ENCODE measurements at regions not wholly inside any gene's neighbourhood (a gene's known extent, or its start where the extent isn't known, plus 50 kb on each side); places are given as distances from the start of the nearest gene placed in this dataset.
"Not testable (repeated sequence)": the region's sequence is repeated elsewhere in the genome, so short reads cannot be mapped to it uniquely, and the experiment has no call there.

DNA sequence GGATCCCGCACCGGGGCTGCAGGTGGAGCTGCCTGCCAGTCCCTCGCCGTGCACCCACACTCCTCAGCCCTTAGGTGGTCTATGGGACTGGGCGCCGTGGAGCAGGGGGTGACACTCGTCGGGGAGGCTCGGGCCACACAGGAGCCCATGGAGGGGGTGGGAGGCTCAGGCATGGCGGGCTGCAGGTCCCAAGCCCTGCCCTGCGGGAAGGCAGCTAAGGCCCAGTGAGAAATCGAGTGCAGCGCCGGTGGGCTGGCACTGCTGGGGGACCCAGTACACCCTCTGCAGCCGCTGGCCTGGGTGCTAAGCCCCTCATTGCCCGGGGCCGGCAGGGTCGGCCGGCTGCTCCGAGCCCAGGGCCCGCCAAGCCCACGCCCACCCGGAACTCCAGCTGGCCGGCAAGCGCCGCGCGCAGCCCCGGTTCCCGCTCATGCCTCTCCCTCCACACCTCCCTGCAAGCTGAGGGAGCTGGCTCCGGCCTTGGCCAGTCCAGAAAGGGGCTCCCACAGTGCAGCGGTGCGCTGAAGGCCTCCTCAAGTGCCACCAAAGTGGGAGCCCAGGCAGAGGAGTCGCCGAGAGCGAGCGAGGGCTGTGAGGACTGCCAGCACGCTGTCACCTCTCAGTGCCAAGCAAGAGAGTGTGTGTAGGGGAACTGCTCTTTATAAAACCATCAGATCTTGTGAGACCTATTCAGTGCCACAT lies 845.1 kb downstream of the CDH18 start:
- DNase-seq (ENCODE audit: low read depth, low spot score); dilution Hi-C loops (cut with MboI; ENCODE audit: extremely low pct_ligation_motif_present, low sequenced_read_pairs); H2AFZ ChIP-seq (ENCODE audit: control insufficient read depth, low read length); H3K4me1 ChIP-seq (ENCODE audit: control insufficient read depth, extremely low read depth, insufficient read depth, low read length); H3K9me3 ChIP-seq (ENCODE audit: control insufficient read depth, low read depth, low read length); H3K9me1 ChIP-seq (ENCODE audit: control insufficient read depth, extremely low read depth, insufficient read depth, low read length); FAIRE-seq; H3K4me2 ChIP-seq (ENCODE audit: control insufficient read depth, extremely low read depth, insufficient read depth, low read depth, low read length); H3K36me3 ChIP-seq (ENCODE audit: control insufficient read depth in 2 of 2, extremely low read depth in 1 of 2, insufficient read depth in 2 of 2, low read length in 2 of 2); H4K20me1 ChIP-seq (ENCODE audit: control insufficient read depth, extremely low read depth, insufficient read depth, low read length); H3K27ac ChIP-seq (ENCODE audit: control insufficient read depth, insufficient read depth, low read length); H3K9ac ChIP-seq (ENCODE audit: control insufficient read depth, extremely low read depth, insufficient read depth, low read length); H3K27me3 ChIP-seq (ENCODE audit: control insufficient read depth, extremely low read depth, insufficient read depth, low read length); H3K4me3 ChIP-seq (ENCODE audit: control insufficient read depth in 2 of 3, extremely low read depth in 1 of 3, insufficient read depth in 2 of 3, low read depth in 1 of 3, low read length in 3 of 3); H3K79me2 ChIP-seq (ENCODE audit: control insufficient read depth, insufficient read depth, low read length): not testable (repeated sequence)

DNA sequence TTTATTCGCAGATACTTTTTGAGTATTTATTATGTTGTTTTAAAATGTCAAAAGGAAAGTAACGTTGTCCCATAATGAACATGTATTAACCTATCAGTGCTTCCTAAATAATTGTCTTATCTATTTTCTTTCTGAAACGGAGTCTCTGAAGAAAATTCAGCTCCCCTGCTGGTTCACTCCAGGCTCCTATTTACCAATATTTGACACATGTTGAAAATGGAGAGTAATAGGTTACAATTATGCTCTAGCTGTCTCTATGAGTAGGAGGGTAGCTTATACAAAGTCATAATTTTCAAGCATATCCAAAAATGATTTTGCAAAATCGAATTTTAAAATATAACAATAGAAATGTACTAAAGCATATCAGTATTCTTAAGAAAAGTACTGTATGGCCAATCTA lies 844.1 kb downstream of the CDH18 start:
- H2AFZ ChIP-seq (ENCODE audit: control insufficient read depth, low read length) = no peak overlapping the region
- no peak overlapping the region for H3K27ac ChIP-seq (ENCODE audit: control insufficient read depth, insufficient read depth, low read length)
- H3K4me3 ChIP-seq (ENCODE audit: control insufficient read depth in 2 of 3, extremely low read depth in 1 of 3, insufficient read depth in 2 of 3, low read depth in 1 of 3, low read length in 3 of 3) = no peak overlapping the region
- no peaks in the 10 kb centered on the region for H3K4me1 ChIP-seq (ENCODE audit: control insufficient read depth, extremely low read depth, insufficient read depth, low read length)
- no peaks in the 10 kb centered on the region for H3K79me2 ChIP-seq (ENCODE audit: control insufficient read depth, insufficient read depth, low read length)
- H3K9ac ChIP-seq (ENCODE audit: control insufficient read depth, extremely low read depth, insufficient read depth, low read length) = no peak overlapping the region
- FAIRE-seq = no peak
- no peaks in the 10 kb centered on the region for H3K36me3 ChIP-seq (ENCODE audit: control insufficient read depth in 2 of 2, extremely low read depth in 1 of 2, insufficient read depth in 2 of 2, low read length in 2 of 2)
- no peak for TF ChIP-seq EZH2 (IDR thresholded peaks at IDR 0.05; ENCODE audit: low read length)
- TF ChIP-seq, protein P1, sequence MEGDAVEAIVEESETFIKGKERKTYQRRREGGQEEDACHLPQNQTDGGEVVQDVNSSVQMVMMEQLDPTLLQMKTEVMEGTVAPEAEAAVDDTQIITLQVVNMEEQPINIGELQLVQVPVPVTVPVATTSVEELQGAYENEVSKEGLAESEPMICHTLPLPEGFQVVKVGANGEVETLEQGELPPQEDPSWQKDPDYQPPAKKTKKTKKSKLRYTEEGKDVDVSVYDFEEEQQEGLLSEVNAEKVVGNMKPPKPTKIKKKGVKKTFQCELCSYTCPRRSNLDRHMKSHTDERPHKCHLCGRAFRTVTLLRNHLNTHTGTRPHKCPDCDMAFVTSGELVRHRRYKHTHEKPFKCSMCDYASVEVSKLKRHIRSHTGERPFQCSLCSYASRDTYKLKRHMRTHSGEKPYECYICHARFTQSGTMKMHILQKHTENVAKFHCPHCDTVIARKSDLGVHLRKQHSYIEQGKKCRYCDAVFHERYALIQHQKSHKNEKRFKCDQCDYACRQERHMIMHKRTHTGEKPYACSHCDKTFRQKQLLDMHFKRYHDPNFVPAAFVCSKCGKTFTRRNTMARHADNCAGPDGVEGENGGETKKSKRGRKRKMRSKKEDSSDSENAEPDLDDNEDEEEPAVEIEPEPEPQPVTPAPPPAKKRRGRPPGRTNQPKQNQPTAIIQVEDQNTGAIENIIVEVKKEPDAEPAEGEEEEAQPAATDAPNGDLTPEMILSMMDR (optimal IDR thresholded peaks at IDR 0.05 in 1 of 3, IDR thresholded peaks at IDR 0.05 in 1 of 3, conservative IDR thresholded peaks at IDR 0.05 in 1 of 3; ENCODE audit: extremely low read depth in 1 of 3, insufficient read depth in 2 of 3, low read length in 3 of 3) = no peak
- H3K9me1 ChIP-seq (ENCODE audit: control insufficient read depth, extremely low read depth, insufficient read depth, low read length) = no peaks in the 10 kb centered on the region
- H3K27me3 ChIP-seq (ENCODE audit: control insufficient read depth, extremely low read depth, insufficient read depth, low read length) = no peaks in the 10 kb centered on the region
- H3K4me2 ChIP-seq (ENCODE audit: control insufficient read depth, extremely low read depth, insufficient read depth, low read depth, low read length) = no peak overlapping the region
- no peak for DNase-seq (ENCODE audit: low read depth, low spot score)
- H3K9me3 ChIP-seq (ENCODE audit: control insufficient read depth, low read depth, low read length) = no peaks in the 10 kb centered on the region
- dilution Hi-C loops (cut with MboI; ENCODE audit: extremely low pct_ligation_motif_present, low sequenced_read_pairs) = no loop called here
- H4K20me1 ChIP-seq (ENCODE audit: control insufficient read depth, extremely low read depth, insufficient read depth, low read length) = no peaks in the 10 kb centered on the region

DNA sequence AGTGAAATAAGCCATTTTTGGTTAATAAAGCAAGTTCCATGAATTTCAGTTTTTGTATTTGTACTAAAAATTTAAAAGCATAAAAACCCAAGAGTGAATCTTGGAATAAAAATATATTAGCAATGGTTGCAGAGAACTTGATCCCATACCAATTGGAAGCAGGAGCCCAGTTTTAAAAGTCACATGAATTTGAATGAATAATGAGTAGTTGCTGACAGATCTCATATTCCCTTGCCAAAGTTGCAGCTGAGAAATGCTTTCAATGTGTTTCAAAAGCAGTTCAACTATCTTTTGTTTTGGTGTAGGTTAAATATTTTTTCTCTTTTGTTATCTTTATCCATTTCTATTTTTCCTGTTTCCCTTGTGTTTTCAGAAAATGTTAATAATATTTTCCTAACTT lies 818.6 kb downstream of the CDH18 start:
- Histone ChIP-seq H4K20me1 (ENCODE audit: control insufficient read depth, extremely low read depth, insufficient read depth, low read length) (no peaks in the 10 kb centered on the region), H3K4me1 (ENCODE audit: control insufficient read depth, extremely low read depth, insufficient read depth, low read length) (no peaks in the 10 kb centered on the region), H2AFZ (ENCODE audit: control insufficient read depth, low read length) (no peak overlapping the region), H3K36me3 (ENCODE audit: control insufficient read depth in 2 of 2, extremely low read depth in 1 of 2, insufficient read depth in 2 of 2, low read length in 2 of 2) (no peaks in the 10 kb centered on the region), H3K9ac (ENCODE audit: control insufficient read depth, extremely low read depth, insufficient read depth, low read length) (no peak overlapping the region), H3K27me3 (ENCODE audit: control insufficient read depth, extremely low read depth, insufficient read depth, low read length) (no peaks in the 10 kb centered on the region), H3K4me3 (ENCODE audit: control insufficient read depth in 2 of 3, extremely low read depth in 1 of 3, insufficient read depth in 2 of 3, low read depth in 1 of 3, low read length in 3 of 3) (no peak overlapping the region), H3K79me2 (ENCODE audit: control insufficient read depth, insufficient read depth, low read length) (no peaks in the 10 kb centered on the region), H3K9me1 (ENCODE audit: control insufficient read depth, extremely low read depth, insufficient read depth, low read length) (no peaks in the 10 kb centered on the region), H3K4me2 (ENCODE audit: control insufficient read depth, extremely low read depth, insufficient read depth, low read depth, low read length) (no peak overlapping the region), H3K27ac (ENCODE audit: control insufficient read depth, insufficient read depth, low read length) (no peak overlapping the region), H3K9me3 (ENCODE audit: control insufficient read depth, low read depth, low read length) (no peaks in the 10 kb centered on the region)
- FAIRE-seq (no peak), DNase-seq (ENCODE audit: low read depth, low spot score) (no peak)
- dilution Hi-C loops (cut with MboI; ENCODE audit: extremely low pct_ligation_motif_present, low sequenced_read_pairs) = no loop called here
- no peak for TF ChIP-seq EZH2 (IDR thresholded peaks at IDR 0.05; ENCODE audit: low read length)
- TF ChIP-seq, protein P1 (optimal IDR thresholded peaks at IDR 0.05 in 1 of 3, IDR thresholded peaks at IDR 0.05 in 1 of 3, conservative IDR thresholded peaks at IDR 0.05 in 1 of 3; ENCODE audit: extremely low read depth in 1 of 3, insufficient read depth in 2 of 3, low read length in 3 of 3) = no peak
